Ammon's horn (tissue), 1 donor: ENCODE measurements at regions not wholly inside any gene's neighbourhood (a gene's known extent, or its start where the extent isn't known, plus 50 kb on each side); places are given as distances from the start of the nearest gene placed in this dataset.

ENCODE experiments used
- DNase-seq: peaks from one replicate; pipeline ENCODE4 v3.0.0-alpha.2; 2016; ENCODE audit warnings: low spot score

- no peak for DNase-seq
These were observed 287.2 kb downstream of the YTHDC2 start for GRCh38 chr5:113800686-113801085.

DNA sequence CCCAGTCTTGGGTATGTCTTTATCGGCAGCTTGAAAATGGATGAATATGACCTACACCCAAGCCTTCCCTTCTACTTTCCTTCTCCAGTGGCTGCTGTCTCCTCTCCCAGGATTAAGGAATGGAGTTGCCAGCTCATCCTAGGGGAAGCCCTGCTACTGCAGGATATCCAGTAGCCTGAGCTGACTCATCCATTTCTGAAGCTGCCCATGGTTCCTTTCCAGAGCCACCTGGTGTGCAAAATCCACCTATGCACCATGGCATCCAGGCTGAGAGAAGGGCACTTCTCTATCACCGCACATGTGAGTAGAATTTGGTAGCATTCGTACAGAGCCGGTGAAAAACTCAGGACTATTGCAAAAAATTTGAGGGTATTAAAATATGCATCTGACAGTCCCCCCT is 290.8 kb downstream of the YTHDC2 start:
- no peak for DNase-seq

- DNase-seq = no peak
These were observed 291.4 kb downstream of the YTHDC2 start for GRCh38 chr5:113804943-113805342.

DNA sequence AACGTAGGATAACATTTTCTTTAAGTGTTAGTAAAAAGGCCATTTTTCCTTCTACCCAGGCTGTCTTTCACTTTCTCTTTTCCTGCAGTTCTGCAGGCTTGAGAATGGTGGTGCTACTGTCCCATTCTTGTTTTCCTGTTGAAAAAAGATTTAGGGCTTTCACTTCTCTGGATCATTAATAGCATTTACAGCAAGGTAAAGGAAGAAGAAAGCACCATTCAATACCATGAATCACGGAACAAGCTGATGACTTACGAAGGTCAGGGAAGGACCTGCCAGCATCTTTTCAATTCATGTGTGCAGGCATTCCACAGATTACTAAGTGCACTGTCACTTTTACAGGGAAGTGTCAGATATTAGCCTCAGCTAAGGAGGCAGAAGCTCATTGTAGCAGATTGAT is 292.8 kb downstream of the YTHDC2 start:
- DNase-seq = peak; percentile 43

DNA sequence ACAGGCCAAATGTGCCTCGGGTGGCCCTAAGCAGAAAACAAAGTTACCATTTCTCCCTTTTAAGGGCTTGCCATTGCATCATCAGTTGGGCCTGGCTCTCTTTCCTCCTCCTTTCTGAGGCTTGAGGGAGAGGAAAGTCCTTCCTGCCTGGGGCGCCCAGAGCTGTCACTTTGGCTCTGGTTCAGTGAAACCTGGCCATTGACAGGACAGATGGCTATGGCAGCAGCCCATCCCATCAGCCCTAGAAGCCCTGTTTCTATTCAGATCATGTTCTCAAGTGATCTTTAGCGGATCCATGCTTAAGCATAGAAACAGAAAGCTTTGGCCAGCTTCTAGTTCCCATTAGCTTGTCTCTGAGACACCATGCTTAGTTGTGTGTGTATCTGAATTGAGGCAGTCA is 293.4 kb downstream of the YTHDC2 start:
- peak; percentile 7 for DNase-seq

- peak; percentile 58 for DNase-seq
These were observed 294.0 kb downstream of the YTHDC2 start for GRCh38 chr5:113807427-113807991.

GRCh38 chr5:113808956-113809355 is 295.5 kb downstream of the YTHDC2 start:
- DNase-seq = no peak

- DNase-seq = no peak
These were observed 296.1 kb downstream of the YTHDC2 start for GRCh38 chr5:113809626-113810025.

GRCh38 chr5:113813466-113813865 is 300.0 kb downstream of the YTHDC2 start:
- DNase-seq = no peak

- no peak for DNase-seq
These were observed 304.2 kb downstream of the YTHDC2 start for GRCh38 chr5:113817683-113818082.

- DNase-seq = no peak
These were observed 310.2 kb downstream of the YTHDC2 start for GRCh38 chr5:113823696-113824095.

DNA sequence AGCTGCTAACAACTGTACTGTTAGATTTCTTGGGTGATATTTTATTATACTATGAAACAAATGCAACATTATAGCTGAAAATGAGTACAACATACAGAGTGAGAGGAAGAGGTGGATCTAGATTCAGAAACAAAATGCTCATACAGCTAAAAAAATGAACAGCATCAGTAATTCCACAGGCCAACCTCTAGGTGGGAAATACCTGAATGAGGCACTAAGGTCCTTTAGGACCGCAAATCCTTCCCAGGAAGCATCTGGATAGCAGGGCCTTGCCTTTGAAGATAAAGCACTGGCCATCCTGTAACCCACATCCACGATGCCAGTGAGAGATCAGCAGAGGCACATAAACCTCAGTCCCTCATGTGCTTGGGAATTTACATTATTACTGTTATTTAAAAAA is 310.8 kb downstream of the YTHDC2 start:
- no peak for DNase-seq

DNA sequence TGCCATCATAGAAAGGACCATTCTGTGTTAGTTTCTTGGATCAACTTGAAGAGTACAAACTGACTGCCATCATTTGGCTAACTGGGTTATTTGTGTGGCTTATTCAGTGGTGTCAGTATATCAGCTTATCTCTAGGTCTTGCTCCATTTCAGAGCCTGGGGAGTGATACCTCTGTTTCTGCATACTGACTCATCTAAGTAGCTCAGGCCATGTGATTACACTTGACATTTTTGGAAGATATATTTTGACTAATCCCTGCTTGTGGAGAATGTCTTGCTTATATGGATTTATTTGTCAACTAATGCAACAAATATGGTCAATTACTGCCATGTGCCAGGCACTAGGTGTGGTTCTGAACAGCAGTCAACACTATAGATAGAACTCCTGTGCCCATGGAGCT is 311.7 kb downstream of the YTHDC2 start:
- no peak for DNase-seq

DNA sequence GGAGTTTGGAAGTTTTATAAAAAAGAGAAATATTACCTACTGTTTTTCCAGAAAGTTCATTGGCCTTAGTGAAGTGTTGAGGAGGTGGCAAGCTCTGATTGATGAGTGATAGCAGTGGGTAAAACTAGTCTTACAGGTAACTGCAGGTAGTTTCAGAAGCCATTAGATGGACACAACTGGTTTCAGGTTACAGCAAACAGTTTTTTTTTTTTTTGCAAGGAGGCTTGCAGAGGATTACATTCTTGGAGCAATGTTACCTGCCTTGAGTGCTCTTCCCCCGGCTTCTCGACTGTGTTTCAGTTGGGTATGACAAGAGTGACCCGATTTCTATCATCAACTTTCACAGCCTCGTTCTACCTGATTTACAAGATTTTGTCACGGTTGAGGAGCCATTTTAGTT is 333.4 kb downstream of the YTHDC2 start:
- DNase-seq = no peak

GRCh38 chr5:113864437-113864836 is 350.9 kb downstream of the YTHDC2 start:
- no peak for DNase-seq

DNA sequence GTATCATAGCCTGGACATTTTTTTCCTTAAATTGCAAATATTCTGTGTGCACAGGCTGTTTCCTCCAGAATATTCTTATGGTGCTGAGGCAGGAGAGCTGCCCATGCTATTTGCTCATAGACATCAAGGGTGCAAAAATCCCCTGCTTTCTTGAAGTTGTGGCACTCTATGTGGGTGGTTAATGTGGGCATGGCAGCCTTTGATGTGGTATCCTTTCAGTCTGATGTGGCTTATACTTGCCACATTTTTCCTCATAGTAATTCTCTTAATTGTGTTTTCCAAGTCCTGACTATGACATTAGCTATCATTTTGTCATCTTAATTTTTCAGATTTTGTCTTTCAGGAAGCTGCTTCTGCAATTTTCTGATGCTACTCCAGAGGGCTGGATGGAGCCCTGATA is 353.3 kb downstream of the YTHDC2 start:
- no peak for DNase-seq

- DNase-seq = no peak
These were observed 356.1 kb downstream of the YTHDC2 start for GRCh38 chr5:113869611-113870010.

GRCh38 chr5:113871972-113872371 is 358.5 kb downstream of the YTHDC2 start:
- DNase-seq = no peak

DNA sequence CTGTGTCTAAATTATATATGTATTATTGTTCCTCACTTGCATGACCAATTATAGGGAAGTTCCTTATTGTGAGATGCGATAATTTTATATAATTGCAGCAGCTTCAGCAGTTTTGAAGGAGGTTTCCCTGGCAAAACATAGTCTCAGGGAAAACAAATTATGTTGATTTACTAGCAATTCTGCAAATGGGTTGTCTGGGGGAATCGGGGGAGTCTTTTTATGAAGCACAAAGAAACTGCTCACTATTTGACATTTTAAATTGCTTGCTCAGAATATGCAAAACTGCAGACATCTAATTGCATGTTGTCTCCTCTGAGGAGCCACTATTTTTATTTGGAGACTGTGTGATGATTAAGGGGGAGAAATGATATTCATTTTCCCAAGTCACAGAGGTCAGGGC is 361.6 kb downstream of the YTHDC2 start:
- DNase-seq = no peak

GRCh38 chr5:113891491-113891890 is 378.0 kb downstream of the YTHDC2 start:
- DNase-seq = no peak

DNA sequence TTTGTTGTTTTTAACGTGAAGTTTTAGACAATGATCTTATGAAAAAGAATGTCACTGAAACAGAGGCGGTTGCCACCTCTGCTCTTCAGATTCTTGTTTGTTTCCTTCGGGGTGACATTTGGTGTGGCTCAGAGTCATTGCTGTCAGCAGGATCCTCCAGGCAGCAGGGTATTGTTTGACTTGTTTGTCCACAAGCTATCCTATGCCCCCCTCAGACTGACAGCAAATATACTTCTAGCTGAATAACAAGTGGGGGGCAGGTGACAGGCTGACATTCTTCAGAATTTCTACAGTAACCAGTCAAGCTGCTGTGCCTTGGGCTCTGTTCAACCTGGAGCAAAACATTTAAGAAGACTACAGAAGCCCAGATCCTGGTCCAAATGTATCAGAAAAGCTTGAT is 383.3 kb downstream of the YTHDC2 start:
- DNase-seq = no peak

DNA sequence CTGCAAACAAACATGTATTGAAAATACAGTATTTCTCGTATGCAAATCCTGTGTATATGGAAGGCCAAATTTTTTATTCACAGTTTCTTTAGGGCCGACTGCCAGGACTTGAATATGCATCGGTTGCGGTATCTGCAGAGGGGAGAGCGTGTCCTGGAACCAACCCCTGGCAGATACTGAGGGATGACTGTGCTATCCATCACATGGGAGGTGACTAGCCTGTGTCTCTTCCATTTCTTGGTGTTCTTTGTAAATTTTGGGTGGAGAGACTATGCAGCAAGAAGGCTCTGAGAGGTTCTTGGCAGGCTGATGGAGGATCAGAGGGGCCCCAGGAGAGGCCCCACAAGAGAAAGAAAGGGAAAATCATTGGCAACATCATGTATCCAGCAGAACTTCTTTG is 384.3 kb downstream of the YTHDC2 start:
- DNase-seq = no peak

DNA sequence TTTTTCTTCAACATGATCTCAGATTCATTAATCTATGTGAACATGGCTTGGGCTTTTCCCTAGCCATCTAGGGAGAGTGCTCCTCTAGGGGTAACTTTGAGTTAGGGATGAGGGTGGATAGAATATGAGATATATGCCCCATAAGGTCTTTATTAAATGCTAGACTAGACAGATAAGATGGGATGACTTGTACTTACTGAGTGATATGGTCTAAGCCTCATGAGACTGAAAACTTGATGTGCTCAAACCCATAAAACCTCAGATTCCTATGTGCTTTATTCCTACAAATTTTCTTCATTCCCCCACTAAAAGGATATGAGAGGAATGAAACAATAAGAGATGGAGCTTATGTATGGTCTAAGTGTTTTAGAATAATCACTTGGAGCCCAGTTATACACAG is 386.6 kb downstream of the YTHDC2 start:
- no peak for DNase-seq

GRCh38 chr5:113900816-113901215 is 387.3 kb downstream of the YTHDC2 start:
- DNase-seq = no peak

DNA sequence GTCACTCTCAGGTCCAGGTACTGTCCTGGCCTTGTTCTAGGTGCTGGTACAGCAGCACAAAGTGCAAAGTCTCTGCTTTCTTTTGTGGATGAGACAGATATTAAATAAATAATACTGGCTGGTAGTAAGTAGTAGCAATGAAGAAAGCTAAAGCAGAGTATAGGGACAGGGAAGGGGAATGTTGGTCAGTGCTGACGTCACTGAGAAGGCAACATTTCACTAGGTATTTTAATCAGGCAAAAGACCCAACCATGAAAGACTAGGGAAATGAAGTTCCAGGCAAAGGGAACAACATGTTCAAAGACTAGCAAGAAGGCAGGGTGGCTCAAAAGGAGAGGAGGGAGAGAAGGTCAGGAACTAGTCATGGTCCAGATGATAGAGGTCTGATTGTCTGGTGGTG is 388.2 kb downstream of the YTHDC2 start:
- DNase-seq = no peak
